ENCODE measurements at regions not wholly inside any gene's neighbourhood (a gene's known extent, or its start where the extent isn't known, plus 50 kb on each side); places are given as distances from the start of the nearest gene placed in this dataset.

- Histone ChIP-seq H3K9ac (ENCODE audit: low read length) (no peak overlapping the region), H3K4me2 (ENCODE audit: low read length) (no peak overlapping the region), H3K9me3 (ENCODE audit: control insufficient read depth in 1 of 2, insufficient read depth in 1 of 2, low read depth in 1 of 2, low read length in 2 of 2) (no peaks in the 10 kb centered on the region), H3K79me2 (ENCODE audit: insufficient read depth, low read length) (no peaks in the 10 kb centered on the region), H3K9me2 (ENCODE audit: insufficient read depth) (no peaks in the 10 kb centered on the region), H3K36me3 (ENCODE audit: control insufficient read depth in 1 of 2, insufficient read depth in 2 of 2, low read length in 2 of 2) (no peaks in the 10 kb centered on the region), H3K27ac (ENCODE audit: low read depth, low read length) (no peak overlapping the region), H2AFZ (ENCODE audit: low read depth, low read length, poor library complexity, severe bottlenecking) (no peak overlapping the region), H3K4me1 (ENCODE audit: control insufficient read depth in 1 of 2, insufficient read depth in 2 of 2, low read length in 2 of 2) (no peaks in the 10 kb centered on the region), H3K4me3 (replicated peaks in 1 of 2; ENCODE audit: low read depth in 1 of 2, low read length in 2 of 2) (no peak overlapping the region), H4K20me1 (ENCODE audit: insufficient read depth) (no peaks in the 10 kb centered on the region), H3K27me3 (ENCODE audit: insufficient read depth, low read length) (no peaks in the 10 kb centered on the region)
- RAD21 ChIA-PET (ENCODE audit: low non-redundant PET in 1 of 2, low total read pairs in 2 of 2, uncharacterized antibody in 2 of 2, unreplicated experiment in 2 of 2) = no interaction called here
- POLR2A ChIA-PET = no interaction called here
- no peak for DNase-seq (ENCODE audit: low read depth, low spot score)
- TF ChIP-seq ZNF274 (IDR thresholded peaks at IDR 0.05; ENCODE audit: low read depth, low read length) = no peak
- no peak for TF ChIP-seq MAX (IDR thresholded peaks at IDR 0.05)
- no peak for TF ChIP-seq ZFX (IDR thresholded peaks at IDR 0.05)
- no peak for TF ChIP-seq ATF3 (IDR thresholded peaks at IDR 0.05)
- no peak for TF ChIP-seq SIN3A (IDR thresholded peaks at IDR 0.05; ENCODE audit: low read depth)
- TF ChIP-seq SP1 (IDR thresholded peaks at IDR 0.05; ENCODE audit: low read depth) = no peak
- no peak for TF ChIP-seq CBX3 (IDR thresholded peaks at IDR 0.05; ENCODE audit: low read depth)
- no peak for TF ChIP-seq YY1 (IDR thresholded peaks at IDR 0.05; ENCODE audit: extremely low read depth, insufficient replicate concordance, low read depth, low read length)
- no peak for TF ChIP-seq SRF (IDR thresholded peaks at IDR 0.05; ENCODE audit: low read depth)
- TF ChIP-seq RAD21 (IDR thresholded peaks at IDR 0.05; ENCODE audit: low read depth) = no peak
- no peak for TF ChIP-seq ZBTB33 (IDR thresholded peaks at IDR 0.05; ENCODE audit: extremely low read depth, insufficient replicate concordance, low read length)
- no peak for TF ChIP-seq REST (IDR thresholded peaks at IDR 0.05; ENCODE audit: low read depth)
- TF ChIP-seq EGR1 (IDR thresholded peaks at IDR 0.05; ENCODE audit: low read depth) = no peak
- no peak for TF ChIP-seq CEBPB (IDR thresholded peaks at IDR 0.05; ENCODE audit: low read depth)
- no peak for TF ChIP-seq EZH2phosphoT487 (IDR thresholded peaks at IDR 0.05; ENCODE audit: borderline replicate concordance)
- intact Hi-C loops (cut with micrococcal nuclease) = no loop called here
- BruUV-seq (replicated peaks) = no TSS peak
- CTCF ChIA-PET = no interaction called here
- no peak for ATAC-seq
Observed at GRCh38 chr1:194241215-194241614, 1054.8 kb upstream of the B3GALT2 start.

Data from HCT116 (cell line).